Activated naive CD8-positive, alpha-beta T cell (primary cell): ENCODE measurements at regions not wholly inside any gene's neighbourhood (a gene's known extent, or its start where the extent isn't known, plus 50 kb on each side); places are given as distances from the start of the nearest gene placed in this dataset.
A peak's percentile ranks its signal among the peaks of the same experiment; 100 is the strongest.
"Not testable (repeated sequence)": the region's sequence is repeated elsewhere in the genome, so short reads cannot be mapped to it uniquely, and the experiment has no call there.

Experiments used
- H3K27ac Mint-ChIP-seq: one replicate; pipeline ENCODE4 v1.8.0; 2021; ENCODE audit warnings: mixed read lengths
- H3K27me3 Mint-ChIP-seq: one replicate; pipeline ENCODE4 v1.8.0; 2021; ENCODE audit warnings: mixed read lengths
- H3K36me3 Mint-ChIP-seq: one replicate; pipeline ENCODE4 v1.8.0; 2021; ENCODE audit warnings: mixed read lengths
- H3K4me1 Mint-ChIP-seq: one replicate; pipeline ENCODE4 v1.8.0; 2021; ENCODE audit warnings: low read depth, mixed read lengths
- H3K4me3 Mint-ChIP-seq: one replicate; pipeline ENCODE4 v1.8.0; 2021; ENCODE audit warnings: mild to moderate bottlenecking, mixed read lengths
- H3K9me3 Mint-ChIP-seq: one replicate; pipeline ENCODE4 v1.8.0; 2021; ENCODE audit warnings: low read depth, mixed read lengths

DNA sequence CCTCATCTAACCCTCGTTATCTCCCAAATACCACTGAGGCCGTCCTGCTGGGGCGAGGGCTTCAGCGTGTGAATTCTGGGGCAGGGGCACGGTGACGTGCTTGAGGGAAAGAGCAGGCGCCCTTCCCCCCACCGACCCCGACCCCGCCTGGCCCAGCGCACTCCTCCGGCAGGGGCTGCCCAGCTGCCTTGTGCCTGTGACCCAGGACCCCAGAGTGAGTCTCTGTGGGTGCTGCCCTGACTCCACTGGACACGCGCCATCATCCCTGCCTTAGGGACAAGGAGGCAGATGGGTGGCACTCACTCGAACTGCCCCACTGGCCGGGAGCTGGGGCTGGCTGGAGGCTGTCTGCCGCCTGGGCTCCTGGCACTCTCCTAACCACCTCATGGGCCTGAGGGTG lies 136.2 kb upstream of the LPCAT1 start:
- Mint-ChIP-seq H3K27ac (no peak overlapping the region), H3K36me3 (no peaks in the 10 kb centered on the region), H3K4me3 (no peak overlapping the region), H3K27me3 (peaks cover 28% of the 10 kb centered on the region), H3K4me1 (no peaks in the 10 kb centered on the region), H3K9me3 (no peaks in the 10 kb centered on the region)

DNA sequence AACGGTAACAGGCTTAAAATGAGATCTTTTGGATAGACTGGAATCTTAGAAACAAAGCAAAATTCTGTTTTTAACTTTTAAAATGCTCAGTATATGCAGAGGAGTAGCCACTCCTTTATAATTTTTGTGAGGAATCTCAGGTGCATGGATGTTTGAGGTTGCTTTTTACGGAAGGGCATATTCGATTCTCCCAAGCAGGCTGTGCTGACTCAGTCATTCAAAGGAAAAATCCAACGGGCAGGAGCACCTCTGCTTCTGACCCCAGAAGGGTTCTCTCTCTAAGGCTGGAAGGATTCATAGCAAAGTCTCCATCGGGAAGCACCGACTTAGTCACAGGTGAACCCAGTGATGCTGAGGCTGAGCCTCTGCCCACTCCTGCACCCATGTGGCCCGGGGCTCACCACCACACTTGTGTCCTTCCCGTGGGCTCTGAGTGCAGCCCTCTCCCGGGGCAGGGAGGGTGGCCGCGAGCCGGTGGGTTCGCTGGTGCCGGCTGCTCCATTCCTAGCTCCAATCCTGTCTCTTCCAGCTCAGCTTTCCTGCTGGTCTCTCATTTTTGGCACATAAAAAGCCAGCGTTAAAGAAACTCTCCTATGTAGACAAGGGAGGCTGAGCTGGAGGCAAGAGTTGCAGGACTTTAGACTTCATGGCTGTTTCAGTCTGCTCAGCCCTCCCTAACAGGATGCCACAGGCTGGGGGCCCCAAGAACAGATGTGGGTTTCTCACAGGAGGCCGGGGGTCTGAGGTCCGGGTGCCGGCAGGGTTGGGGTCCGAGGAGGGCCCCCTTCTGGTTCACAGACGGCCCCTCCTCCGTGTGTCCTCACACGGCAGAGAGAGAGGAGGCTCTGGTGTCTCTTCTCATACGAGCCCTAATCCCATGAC lies 135.6 kb upstream of the LPCAT1 start:
- Mint-ChIP-seq H3K9me3 (no peaks in the 10 kb centered on the region), H3K4me1 (no peaks in the 10 kb centered on the region), H3K27me3 (peaks cover 23% of the 10 kb centered on the region), H3K36me3 (no peaks in the 10 kb centered on the region), H3K4me3 (no peak overlapping the region), H3K27ac (no peak overlapping the region)

DNA sequence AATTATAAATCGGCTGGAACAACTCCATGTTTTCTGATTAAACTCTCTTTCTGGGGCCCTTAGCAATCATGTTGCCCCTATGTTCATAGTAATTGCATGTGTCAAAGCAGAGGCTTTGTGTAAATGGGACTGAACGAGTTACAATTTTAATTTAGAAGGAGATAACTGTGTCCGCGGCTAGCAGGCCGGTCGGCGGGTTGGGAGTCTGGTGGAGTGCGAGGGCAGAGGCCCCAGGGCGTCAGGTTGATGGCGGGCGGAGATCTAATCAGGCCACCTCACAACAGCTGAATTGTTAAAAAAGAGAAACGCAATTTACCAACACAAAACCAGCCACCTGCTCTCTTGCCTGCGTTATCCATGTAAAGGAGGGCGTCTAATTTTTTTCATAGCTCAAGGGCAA lies 134.9 kb upstream of the LPCAT1 start:
- peaks cover 21% of the 10 kb centered on the region for H3K27me3 Mint-ChIP-seq
- no peaks in the 10 kb centered on the region for H3K36me3 Mint-ChIP-seq
- H3K4me1 Mint-ChIP-seq, result no peaks in the 10 kb centered on the region
- no peak overlapping the region for H3K27ac Mint-ChIP-seq
- no peaks in the 10 kb centered on the region for H3K9me3 Mint-ChIP-seq
- H3K4me3 Mint-ChIP-seq, result no peak overlapping the region

DNA sequence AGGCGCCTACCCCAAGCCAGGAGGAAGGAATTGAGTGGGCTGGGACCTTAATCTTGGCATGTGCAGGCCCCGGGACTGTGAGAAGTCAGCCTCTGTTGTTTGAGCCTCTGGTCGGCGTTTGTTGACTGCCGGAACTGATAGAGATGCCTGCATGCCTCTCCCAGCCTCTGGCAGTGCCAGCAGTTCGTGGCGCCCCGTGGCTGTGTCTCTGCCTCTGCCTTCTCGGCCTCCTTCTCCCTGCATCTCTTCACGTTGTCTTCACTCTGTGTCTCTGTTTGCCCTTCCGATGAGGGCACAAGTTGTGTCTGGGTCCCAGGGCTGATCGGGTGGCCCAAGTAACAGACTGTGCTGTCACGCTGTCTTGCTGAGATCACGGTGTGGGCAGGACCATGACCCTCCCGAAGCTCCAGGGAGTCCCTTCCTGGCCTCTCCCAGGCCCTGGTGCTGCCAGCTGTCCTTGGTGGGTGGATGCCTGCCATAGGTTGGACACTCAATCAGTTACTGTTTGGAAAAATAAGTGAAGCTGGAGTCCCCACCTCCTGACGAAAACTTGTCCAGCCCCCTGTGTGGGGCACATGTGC lies 133.5 kb upstream of the LPCAT1 start:
- Mint-ChIP-seq H3K9me3 (no peaks in the 10 kb centered on the region), H3K4me1 (peaks cover 3% of the 10 kb centered on the region), H3K27ac (no peak overlapping the region), H3K27me3 (peaks cover 14% of the 10 kb centered on the region), H3K36me3 (no peaks in the 10 kb centered on the region), H3K4me3 (no peak overlapping the region)

DNA sequence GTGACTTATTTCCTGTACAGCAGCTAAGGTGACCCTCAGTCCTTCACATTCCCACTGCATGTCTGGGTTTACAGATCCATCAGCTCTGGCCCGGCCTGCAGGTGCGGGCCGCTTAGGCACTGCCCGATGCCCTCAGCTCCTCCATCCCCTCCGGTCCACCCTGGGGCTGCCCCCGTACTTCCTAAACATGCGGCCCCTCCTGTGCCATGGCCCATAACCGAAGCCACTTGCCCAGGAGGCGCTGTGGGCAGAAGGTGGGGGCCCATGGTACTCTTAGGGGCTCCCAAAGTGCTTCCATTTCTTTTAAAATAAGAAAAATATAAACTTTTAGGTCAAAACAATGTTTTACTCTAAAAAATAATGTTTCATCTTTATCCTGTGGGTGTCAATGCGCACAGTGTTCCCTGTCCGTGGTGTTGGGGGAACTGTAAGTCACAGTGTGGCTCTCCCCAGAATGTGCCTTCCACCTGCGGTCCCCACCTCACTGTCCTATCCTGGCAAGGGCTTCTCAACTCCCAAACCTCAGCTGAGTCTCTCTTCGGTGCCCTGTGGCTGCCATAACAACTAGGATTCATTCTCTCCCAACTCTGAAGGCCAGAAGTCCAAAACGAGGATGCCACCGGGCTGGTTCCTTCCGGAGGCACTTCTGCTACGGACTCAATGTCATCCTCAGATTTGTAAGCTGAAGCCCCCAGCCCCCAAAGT lies 132.7 kb upstream of the LPCAT1 start:
- Mint-ChIP-seq H3K4me1 (peaks cover 3% of the 10 kb centered on the region), H3K4me3 (no peak overlapping the region), H3K27me3 (peaks cover 14% of the 10 kb centered on the region)

DNA sequence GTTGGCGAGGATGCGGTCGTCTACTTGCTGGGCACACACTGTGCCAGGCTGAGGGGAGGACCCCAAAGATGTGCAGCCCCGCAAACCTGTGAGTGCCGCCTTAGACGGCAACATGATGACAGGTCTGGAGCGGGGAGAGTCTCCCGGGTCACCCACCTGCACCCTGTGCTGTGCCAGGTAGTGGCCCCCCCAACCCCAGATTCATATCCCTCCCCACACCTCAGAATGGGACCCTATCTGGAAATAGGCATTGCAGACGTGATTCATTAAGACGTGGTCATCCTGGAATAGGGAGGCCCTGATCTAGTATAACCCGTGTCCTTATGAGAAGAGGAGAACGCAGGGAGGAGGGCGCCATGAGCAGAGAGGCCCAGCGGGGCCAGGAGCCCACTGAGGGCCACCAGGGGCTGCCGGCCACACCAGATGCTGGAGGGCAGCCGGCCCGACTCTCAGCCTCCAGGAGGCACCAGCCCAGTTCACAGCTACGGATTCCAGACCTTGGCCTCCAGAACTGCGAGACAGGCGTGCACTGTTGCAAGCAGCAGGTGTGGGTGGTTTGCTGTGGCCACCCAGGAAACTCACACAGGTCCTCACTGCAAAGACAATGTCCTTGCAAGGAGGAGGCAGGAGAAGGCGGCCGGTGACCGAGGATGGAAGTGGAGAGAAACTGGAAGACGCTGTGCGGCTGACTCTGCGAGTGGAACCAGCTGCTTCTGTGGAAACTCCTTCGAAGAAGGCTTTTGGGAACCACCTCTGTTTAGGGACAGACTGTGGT lies 131.9 kb upstream of the LPCAT1 start:
- no peaks in the 10 kb centered on the region for H3K9me3 Mint-ChIP-seq
- no peaks in the 10 kb centered on the region for H3K36me3 Mint-ChIP-seq
- H3K27ac Mint-ChIP-seq, result no peak overlapping the region
- H3K4me3 Mint-ChIP-seq, result no peak overlapping the region
- peaks cover 3% of the 10 kb centered on the region for H3K4me1 Mint-ChIP-seq
- peaks cover 13% of the 10 kb centered on the region for H3K27me3 Mint-ChIP-seq

More for the DNA sequence above, 132.7 kb upstream of the LPCAT1 start:
- H3K36me3 Mint-ChIP-seq, result no peaks in the 10 kb centered on the region
- H3K9me3 Mint-ChIP-seq, result no peaks in the 10 kb centered on the region
- no peak overlapping the region for H3K27ac Mint-ChIP-seq

DNA sequence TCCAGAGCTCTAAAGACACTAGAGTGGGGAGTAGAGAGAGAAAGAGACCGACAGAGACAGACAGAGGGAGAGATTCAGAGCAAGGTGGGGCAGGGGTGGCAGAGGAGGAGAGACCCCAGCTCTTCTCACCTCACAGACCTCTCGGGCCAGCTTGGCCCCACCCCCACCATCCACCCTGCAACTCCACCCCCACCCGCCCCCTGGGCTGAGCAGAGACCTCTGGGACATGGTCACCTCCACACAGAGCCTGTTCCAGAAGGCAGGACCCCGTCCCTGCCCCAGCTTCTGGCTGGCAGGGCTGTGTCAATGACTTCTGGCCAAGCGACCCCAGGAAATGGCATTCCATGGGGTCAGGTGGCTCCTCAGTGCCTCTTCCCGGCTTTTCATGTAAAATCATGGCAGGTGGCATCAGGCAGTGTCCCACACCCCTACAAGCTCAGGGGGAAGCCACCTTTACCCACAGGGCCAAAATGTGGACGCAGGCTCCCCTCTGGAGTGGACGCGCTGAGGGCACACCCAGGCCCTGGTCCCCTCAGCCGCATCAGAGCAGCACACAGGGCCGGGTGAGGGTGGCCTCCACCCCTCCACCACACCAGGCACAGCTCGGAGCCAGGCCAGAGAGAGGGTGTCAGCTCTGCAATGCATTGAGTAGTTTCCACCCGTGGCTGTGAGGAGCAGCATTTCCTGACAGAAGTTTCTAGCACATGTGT lies 131.2 kb upstream of the LPCAT1 start:
- Mint-ChIP-seq H3K4me3 (no peak overlapping the region), H3K27me3 (peaks cover 18% of the 10 kb centered on the region), H3K27ac (no peak overlapping the region), H3K4me1 (peaks cover 3% of the 10 kb centered on the region), H3K36me3 (no peaks in the 10 kb centered on the region), H3K9me3 (no peaks in the 10 kb centered on the region)

DNA sequence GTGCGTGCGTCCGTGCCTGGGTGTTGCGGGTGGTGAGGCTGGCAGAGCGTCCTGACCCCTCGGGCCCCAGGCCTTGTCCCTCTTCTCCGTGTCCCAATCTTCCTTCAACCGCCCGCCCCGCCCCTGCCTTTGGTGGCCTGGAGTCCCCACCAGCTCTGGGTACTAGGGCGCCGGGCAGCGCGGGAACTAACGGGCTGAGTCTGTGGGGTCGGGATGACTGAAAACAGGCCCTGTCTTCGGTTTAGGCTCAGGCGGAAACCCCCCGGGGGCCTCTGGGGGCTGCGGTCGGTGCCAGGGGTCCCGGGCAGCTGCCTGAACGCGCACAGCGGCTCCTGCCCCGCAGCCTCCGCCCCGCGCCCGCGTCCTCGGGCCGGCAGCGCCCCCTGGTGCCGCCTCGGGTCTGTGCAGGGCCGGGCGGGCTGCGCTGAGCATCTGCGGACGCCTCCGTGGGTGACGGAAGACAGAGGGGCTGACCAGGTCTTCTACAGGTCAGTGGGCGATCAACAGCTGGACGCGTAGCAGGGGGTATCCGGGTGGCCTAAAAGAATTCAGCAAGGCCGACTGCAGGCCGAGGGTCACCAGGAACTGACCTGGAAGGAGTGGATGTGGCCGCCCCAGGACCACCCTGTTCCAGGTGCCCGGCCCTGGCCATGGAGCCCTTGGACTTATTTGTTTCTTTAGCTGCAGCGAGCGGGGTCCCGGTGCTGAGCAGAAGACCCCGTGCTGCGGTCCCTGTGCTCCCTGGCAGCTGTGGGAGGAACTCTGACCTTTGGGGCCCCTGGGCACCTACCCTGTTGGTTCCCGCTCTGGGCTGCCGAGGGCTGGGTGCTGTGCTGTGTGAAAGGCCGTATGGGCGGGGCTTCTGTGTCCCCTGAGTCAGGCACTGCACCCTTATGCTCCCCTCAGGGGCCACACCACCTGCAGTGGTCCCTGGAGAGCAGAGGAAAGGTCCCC lies 130.2 kb upstream of the LPCAT1 start:
- not testable (repeated sequence) for H3K9me3 Mint-ChIP-seq, H3K36me3 Mint-ChIP-seq, H3K27ac Mint-ChIP-seq, H3K4me1 Mint-ChIP-seq
- Mint-ChIP-seq H3K4me3 (peak overlapping the region; percentile 54), H3K27me3 (peaks cover 16% of the 10 kb centered on the region)

DNA sequence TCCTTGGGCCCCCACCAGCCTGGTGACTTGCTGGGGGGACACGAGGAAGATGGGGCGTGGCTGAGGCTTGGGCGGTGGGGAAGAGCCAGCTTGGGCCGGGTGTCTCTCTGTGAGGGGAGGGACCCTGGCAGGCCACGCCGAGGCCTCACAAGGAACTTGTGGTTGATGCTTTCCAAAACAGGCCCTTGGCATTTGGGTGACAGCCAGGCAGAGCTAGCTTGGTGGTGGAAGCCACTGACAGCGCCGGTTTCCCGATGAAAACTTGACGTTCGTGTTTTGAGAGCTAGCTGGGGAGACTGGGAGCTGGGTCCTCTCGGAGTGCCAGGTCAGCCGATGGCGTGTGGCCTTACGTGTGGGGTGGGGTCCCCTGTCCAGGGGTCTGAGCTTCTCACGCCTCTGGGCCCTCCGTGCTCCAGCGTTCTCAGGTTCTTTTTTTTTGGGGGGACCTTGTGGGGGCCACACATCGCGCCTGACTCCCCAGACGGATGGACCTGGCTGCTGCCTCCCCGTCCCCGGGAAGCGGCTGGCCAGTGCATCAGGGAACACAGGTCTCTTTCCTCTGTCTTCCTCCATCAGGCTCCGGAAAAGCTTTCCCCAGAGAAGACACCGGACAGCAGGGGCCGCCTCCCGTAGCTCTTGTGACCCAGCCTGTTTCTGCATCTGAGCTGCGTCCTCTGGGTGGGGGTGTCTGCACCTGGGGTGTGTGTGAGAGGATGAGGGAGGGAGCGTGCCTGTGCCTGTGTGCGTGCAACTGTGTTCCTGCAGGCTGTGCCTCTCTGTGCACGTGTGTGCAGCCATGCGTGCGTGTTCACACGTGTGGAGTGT lies 129.3 kb upstream of the LPCAT1 start:
- H3K36me3 Mint-ChIP-seq, result no peaks in the 10 kb centered on the region
- H3K9me3 Mint-ChIP-seq, result no peaks in the 10 kb centered on the region
- H3K4me3 Mint-ChIP-seq, result peak overlapping the region; percentile 54
- H3K4me1 Mint-ChIP-seq, result peaks cover 3% of the 10 kb centered on the region
- peaks cover 20% of the 10 kb centered on the region for H3K27me3 Mint-ChIP-seq
- H3K27ac Mint-ChIP-seq, result no peak overlapping the region

DNA sequence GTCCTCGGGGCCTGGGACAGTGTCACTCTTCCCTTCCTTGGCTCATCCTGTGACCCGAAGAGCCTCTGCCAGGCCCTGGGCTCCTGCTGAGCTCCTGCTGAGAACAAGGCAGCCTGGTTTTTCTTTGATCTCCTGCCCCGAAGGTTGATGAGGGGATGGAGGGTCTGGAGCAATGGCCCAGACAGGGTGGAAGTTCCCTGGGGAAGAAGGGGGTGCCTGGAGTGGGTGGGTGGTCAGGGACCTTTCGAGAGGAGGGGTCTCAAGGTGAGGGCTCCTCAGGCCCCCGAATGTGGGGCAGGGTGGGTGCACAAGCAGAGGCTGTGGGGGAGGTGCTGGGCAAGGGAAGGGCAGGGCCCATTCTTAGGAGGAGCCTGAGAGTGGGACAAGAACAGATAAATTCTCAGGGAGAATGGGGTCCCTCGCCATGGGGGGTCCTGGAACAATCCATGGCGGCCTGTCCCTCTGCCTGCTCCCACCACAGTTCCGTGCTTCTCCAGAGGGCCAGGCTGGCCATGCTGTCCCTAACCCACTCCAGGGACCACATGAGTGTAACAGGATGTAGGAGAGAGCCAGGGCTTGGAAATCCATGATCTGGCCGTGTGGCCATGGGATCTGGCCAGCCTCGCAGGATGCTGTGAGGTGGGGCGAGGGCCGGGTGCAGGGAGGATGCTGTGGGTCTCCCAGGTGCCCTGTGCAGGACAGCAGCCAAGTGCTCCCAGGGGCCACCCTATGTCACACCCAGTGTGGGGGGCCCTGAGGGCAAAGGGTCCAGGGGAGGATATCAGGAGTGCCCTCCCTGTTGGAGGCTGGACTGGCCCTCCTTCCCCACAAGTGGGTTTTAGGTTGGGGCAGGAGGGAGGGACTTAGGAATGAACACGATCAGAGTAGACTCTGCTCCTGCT lies 128.5 kb upstream of the LPCAT1 start:
- H3K36me3 Mint-ChIP-seq, result no peaks in the 10 kb centered on the region
- peak overlapping the region; percentile 32 for H3K4me3 Mint-ChIP-seq
- no peaks in the 10 kb centered on the region for H3K9me3 Mint-ChIP-seq
- no peak overlapping the region for H3K27ac Mint-ChIP-seq
- H3K27me3 Mint-ChIP-seq, result peaks cover 18% of the 10 kb centered on the region
- H3K4me1 Mint-ChIP-seq, result peaks cover 3% of the 10 kb centered on the region

DNA sequence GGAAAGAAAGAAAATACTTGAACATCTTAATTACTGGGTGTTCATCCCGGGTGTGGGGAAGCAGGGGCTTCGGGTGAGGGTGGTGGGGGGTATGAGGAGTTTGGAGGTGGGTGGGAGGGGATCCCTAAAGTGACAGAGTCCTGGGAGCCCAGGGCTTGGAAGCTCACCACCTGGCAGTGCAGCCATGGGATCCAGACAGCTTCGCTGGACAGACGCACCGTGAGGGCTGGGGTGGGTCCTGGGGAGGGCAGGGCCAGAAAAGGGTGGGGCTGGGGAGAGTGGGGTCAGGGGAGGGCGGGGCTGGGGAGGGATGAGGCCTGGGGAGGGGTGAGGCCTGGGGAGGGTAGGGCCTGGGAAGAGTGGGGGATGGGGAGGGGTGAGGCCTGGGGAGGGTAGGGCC lies 127.5 kb upstream of the LPCAT1 start:
- Mint-ChIP-seq H3K36me3 (no peaks in the 10 kb centered on the region), H3K4me1 (peaks cover 3% of the 10 kb centered on the region), H3K9me3 (no peaks in the 10 kb centered on the region), H3K27me3 (peaks cover 18% of the 10 kb centered on the region), H3K27ac (no peak overlapping the region), H3K4me3 (no peak overlapping the region)

DNA sequence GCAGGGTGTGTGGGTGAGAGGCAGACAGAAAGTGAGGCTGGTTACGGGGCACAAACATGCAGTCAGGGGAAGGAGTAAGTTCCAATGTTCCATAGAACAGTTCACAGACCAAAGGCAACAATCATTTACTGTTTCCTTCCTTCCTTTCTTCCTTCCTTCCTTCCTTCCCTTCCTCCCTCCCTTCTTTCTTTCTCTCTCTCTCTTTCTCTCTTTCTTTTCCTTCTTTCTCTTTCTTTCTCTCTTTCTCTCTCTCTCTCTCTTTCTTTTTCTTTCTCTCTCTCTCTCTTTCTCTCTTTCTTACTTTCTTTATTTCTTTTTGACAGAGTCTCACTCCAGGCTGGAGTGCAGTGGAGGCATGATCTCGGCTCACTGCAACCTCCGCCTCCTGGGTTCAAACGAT lies 125.8 kb upstream of the LPCAT1 start:
- Mint-ChIP-seq H3K36me3 (no peaks in the 10 kb centered on the region), H3K9me3 (no peaks in the 10 kb centered on the region), H3K4me3 (no peak overlapping the region), H3K4me1 (peaks cover 3% of the 10 kb centered on the region), H3K27me3 (peaks cover 22% of the 10 kb centered on the region), H3K27ac (no peak overlapping the region)
